HG03342 (cell line): ENCODE measurements at regions not wholly inside any gene's neighbourhood (a gene's known extent, or its start where the extent isn't known, plus 50 kb on each side); places are given as distances from the start of the nearest gene placed in this dataset.

ENCODE experiments used
- ATAC-seq: cut with Tn5 transposase; IDR thresholded peaks from one replicate; pipeline ENCODE4 v1.9.1; 2021; ENCODE audit warnings: mild to moderate bottlenecking, moderate library complexity; ENCODE audit not compliant: unreplicated experiment

DNA sequence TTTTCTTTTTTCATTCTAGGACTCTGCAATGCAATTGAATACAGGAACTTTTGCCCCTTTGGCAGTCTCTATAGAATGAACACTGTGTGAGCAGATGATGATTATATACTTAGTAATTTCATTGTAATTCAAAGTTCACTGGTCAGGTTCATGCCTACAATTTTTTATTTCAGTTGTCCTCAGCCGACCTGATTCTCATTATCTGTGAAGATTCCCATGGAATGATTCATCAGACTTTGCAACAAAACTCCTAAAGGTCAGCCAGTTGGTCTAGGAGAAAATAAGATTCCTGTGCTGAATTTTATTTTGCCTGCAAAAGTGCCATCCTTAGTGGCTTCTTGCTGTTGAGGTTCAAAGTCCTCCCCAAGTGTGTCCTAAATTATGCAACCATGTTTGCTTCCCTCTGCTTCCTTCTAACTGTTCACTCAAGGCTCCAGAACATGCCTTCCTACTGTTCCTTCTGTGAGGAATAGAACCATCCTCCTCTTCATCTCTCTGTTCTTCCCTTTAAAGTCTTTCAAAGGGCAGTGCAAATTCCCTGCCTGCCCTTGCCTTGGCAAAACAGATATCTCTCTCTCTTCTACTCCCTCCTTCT is 194.2 kb upstream of the CNR1 start:
- ATAC-seq: no peak

GRCh38 chr6:88359530-88360202 is 193.5 kb upstream of the CNR1 start:
- ATAC-seq: no peak

- no peak for ATAC-seq
These were observed 192.7 kb upstream of the CNR1 start for GRCh38 chr6:88358846-88359245.

- ATAC-seq: no peak
These were observed 183.4 kb upstream of the CNR1 start for GRCh38 chr6:88349511-88349910.

DNA sequence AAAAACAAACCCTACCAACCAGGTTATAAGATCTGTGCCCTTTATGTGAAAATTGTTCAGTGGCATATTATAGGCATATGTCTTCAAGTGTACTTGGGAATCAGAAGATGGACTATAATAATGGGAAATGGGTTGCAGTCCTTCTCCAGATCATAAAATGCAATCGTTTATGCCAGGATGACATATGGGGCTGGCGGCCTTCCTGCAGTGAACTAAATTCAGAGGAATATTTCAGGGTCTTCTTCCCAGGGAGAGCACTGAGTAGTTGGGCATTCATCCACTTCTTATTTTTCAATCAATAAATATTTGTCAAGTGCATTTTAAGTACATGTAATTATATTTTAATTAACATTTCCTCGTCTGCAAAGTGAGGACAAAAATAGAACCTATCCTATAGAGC is 176.2 kb upstream of the CNR1 start:
- no peak for ATAC-seq

DNA sequence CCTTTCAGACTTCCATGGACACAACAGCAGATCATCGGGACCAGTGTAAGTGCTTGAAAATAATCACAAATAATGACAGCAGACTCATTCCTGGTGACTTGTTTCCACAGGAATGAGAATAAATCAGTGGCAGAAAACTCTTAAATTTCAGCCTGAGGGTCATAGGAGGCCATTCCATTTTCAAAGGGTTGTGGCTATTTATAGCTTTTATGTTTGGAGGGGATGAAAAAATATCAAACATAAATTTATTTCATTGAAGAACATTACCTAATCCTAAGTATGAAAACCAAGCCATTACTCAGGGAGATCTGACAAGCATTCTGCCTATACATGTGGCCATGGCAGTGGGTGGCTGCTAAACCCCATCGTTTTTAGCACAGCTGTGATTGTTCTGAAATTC is 173.6 kb upstream of the CNR1 start:
- no peak for ATAC-seq

DNA sequence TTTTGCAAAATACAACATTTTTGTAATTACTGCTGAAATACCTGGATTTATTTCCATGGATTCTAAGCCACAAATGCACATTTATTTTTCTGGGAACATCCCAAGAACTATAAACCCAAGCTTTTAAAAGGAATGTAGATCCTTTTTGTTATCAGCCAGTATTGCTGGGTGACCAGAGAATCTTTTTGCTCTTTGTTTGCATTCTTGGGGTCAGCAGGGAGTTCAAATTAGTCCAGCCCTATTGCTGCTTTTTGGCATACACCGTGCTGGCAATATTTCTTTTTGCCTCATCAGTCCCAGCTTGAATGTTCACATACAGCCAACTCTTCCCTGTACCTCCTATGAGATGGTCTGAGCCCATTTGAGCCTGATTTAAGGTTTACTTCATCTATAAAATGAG is 155.2 kb upstream of the CNR1 start:
- ATAC-seq: no peak

- no peak for ATAC-seq
These were observed 145.4 kb upstream of the CNR1 start for GRCh38 chr6:88311561-88311960.

GRCh38 chr6:88304520-88304919 is 138.4 kb upstream of the CNR1 start:
- ATAC-seq: no peak

- no peak for ATAC-seq
These were observed 136.7 kb upstream of the CNR1 start for GRCh38 chr6:88302769-88303225.

DNA sequence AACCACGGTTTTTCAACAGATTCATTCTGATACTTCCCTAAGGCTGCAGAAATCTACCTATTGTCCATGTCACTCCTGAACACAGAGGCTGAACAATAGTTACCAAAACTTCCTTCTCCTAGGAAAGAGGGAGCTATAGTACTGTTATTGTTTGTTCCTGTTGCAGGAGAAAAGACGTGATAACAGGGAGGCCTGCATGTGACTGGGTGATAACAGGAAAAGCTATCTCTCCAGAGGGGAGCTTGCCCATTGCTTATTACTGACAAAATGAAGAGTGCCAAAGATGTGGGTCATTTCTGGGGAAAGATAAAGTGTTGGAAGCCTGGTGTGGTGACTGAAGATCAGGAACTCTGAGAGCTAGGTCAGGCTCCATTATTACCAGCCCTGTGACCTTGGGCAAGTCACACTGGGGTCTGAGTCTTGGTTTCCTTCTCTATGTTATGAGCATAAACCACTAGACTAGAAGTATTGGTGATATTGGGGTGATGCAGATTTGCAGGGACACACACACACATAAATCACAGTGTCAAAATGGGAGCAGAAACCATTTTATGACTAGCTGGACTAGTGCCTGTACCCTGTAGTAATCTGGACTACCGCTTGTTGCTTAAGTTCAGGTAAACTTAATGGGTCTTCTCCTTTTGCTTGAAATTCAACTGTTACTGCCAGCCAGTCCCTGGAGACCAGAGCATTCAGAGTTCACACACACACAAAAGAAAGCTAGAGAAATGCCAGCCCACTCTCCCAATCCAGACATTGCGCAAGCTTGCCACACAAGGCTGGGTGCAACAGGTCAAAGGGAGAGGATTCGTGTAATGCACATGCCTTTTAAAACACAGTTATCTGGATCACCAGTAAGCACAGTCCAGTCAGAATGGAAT is 136.0 kb upstream of the CNR1 start:
- ATAC-seq: no peak

DNA sequence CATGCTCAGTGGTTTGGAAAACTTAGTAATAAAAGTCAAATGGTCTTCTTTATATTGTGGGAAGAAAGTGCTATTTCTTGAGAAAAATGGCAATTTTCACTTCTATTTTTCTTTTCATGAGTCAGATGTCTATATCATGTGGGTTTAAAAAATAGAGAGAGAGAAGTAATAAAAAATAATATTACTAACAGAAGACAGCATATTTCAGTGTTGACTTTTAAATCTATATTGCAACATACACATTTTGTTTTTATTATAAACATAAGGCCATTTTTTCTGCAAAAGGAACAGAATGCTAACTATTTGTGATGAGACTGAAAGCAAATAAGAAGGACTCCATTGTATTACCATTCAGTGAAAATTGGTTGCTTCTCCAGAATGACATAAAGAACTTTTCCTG is 135.1 kb upstream of the CNR1 start:
- ATAC-seq: no peak

GRCh38 chr6:88298066-88298845 is 132.1 kb upstream of the CNR1 start:
- no peak for ATAC-seq

DNA sequence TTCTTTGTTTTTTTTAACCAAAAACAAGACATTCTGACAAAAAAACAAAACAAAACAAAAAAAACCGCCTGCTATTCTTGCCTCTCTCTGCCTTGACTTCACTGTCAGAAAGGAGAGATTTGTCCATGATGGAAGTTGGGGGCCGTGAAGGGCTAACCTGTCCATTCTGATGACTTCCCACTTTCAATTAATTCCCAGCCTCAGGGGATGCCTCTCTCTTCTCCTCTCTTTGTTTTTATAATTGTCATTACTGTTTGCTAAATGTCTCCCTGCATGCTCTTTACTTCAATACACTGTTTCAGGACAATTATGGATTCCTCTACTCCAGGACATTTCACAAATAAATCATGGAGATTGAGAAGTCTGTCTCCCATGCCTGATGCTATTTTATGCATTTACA is 130.5 kb upstream of the CNR1 start:
- ATAC-seq: no peak

DNA sequence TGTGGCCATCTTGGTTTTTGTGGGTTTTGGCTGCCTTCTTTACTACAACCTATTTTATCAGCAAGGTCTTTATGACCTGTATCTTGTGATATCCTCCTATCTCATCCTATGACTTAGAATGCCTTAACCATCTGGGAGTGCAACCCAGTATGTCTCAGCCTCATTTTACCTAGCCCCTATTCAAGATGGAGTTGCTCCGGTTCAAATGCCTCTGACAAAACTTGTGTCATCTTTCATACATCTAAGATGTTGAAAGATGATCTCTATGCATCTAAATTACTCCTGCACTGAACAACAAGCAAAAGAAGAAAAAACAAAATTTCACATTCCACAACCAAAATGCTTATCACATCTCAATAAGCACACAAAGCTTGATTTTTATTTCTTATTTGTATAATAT is 129.5 kb upstream of the CNR1 start:
- no peak for ATAC-seq

GRCh38 chr6:88294702-88295101 is 128.6 kb upstream of the CNR1 start:
- no peak for ATAC-seq

DNA sequence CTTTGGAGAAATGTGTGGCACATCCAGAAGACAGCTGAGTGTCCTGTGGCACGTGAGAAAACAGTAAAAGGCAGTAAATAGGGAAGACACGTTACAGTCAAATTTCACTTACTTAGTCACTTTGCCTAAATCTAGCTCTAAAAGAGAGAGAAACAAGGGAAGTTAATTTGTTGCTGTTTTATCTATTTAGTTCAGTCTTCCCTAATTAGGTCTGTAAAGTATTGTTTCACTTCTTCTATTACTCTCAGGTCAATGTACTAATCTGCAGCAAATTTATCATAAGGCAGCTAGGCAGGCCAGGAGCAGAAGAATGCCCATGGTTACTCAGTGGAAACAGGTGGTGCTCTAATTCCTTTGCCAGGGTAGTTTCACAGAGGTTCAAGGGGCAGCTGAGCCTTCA is 124.3 kb upstream of the CNR1 start:
- ATAC-seq: no peak

DNA sequence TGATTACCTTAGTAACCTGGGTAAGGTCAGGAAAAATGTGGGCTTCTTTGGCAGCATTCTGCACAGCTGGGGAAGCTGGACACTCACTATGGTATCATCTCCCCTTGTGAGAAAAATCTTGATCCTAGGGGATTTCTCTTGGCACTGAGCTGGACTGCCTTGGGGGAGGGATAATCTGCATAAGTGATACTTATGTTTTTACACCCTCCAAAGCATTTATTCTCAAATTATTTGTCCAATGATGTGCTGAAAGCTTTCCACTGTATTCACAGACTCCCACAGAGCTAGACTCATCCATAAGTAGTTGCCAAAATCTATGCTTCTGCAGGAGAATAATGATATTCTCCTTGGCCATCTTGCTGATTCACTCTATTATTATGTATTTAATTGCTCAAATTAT is 121.5 kb upstream of the CNR1 start:
- ATAC-seq: no peak

- no peak for ATAC-seq
These were observed 110.2 kb upstream of the CNR1 start for GRCh38 chr6:88276331-88276730.

DNA sequence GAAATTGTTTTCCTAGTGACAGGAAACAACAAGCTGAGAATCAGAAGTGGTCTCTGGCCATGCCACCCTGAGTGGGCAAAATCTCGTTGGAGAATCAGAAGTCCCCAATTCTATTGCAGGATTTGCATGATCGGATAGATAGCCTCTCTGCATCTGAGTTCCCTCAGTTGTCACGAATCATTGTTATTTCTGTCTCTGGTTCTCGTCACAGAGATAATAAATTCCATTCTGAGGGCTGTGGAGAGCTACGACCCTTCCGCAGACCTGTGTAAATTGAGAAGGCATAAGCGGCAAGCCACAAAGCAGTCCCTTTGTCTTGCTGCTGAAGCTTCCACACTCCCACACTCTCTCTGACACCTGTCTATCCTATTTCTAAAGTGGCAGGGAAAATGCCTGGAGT is 102.4 kb upstream of the CNR1 start:
- ATAC-seq: no peak

DNA sequence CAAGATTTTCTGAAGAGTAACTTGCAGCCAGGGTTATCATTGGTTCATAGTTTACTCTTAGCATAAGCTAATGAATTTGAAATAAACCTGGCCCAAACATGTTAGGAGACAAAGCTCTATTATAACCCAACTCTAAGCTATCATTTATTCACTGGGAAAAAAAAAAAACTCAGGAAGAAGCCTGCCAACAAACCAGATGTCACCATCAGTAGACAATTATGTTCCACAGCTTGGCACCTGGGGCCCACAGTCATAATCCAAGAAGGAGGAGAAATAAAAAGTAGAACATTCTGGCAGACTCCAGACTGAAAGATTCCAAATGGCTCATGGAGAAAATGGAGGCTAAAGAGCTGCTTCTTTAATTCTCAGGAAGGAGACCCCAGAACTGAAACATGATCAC is 100.0 kb upstream of the CNR1 start:
- no peak for ATAC-seq
